H1 (cell line): ENCODE measurements at regions not wholly inside any gene's neighbourhood (a gene's known extent, or its start where the extent isn't known, plus 50 kb on each side); places are given as distances from the start of the nearest gene placed in this dataset.

Source experiments
- CTCF ChIA-PET: fragments of 300-600 bp; sonication (Branson Sonifier 250); formaldehyde crosslinking; loops from one replicate; lab custom pipeline; 2021; ENCODE audit not compliant: partially characterized antibody; lab: Charles Lee
- POLR2A ChIA-PET: fragments of 300-600 bp; sonication (Branson Sonifier 250); formaldehyde crosslinking; loops from one replicate; lab custom pipeline; 2021; ENCODE audit warnings: inconsistent platforms; ENCODE audit not compliant: partially characterized antibody; lab: Charles Lee
- DNase-seq, 2 experiments: peaks; one replicate each; pipeline versions ENCODE4 v3.0.0 to v3.0.0-alpha.2; 2010 to 2022; ENCODE audit warnings: low spot score in 2 of 2, low read depth in 1 of 2, mixed read lengths in 1 of 2
- FAIRE-seq: peaks from 2 replicates; lab custom pipeline; 2011; peaks lifted over from hg19 to GRCh38; lab: Jason Lieb, UNC
- H2AFZ ChIP-seq: 2 replicates; pipeline ENCODE4 v1.8.1; 2012; ENCODE audit warnings: low read length, inconsistent platforms
- H2AK5ac ChIP-seq: 2 replicates; pipeline ENCODE4 v1.6.1; 2013; ENCODE audit warnings: low read depth, low read length
- H2BK120ac ChIP-seq: replicated peaks from 2 replicates; pipeline ENCODE3; 2013; ENCODE audit warnings: low read depth, low read length, inconsistent platforms
- H2BK12ac ChIP-seq: 2 replicates; pipeline ENCODE4 v1.6.1; 2013; ENCODE audit warnings: low read depth, low read length
- H2BK15ac ChIP-seq: 2 replicates; pipeline ENCODE4 v1.6.1; 2013; ENCODE audit warnings: low read length
- H2BK20ac ChIP-seq: 2 replicates; pipeline ENCODE4 v1.6.1; 2013; ENCODE audit warnings: low read length
- H2BK5ac ChIP-seq: 2 replicates; pipeline ENCODE4 v1.6.1; 2013; ENCODE audit warnings: low read depth, low read length
- H3K14ac ChIP-seq: 2 replicates; pipeline ENCODE4 v1.6.1; 2013; ENCODE audit warnings: inconsistent platforms; ENCODE audit not compliant: insufficient read length
- H3K18ac ChIP-seq: 2 replicates; pipeline ENCODE4 v1.6.1; 2013; ENCODE audit warnings: low read length; ENCODE audit errors: extremely low read depth
- H3K23ac ChIP-seq: 2 replicates; pipeline ENCODE4 v1.6.1; 2013; ENCODE audit warnings: inconsistent platforms; ENCODE audit not compliant: insufficient read length
- H3K23me2 ChIP-seq: 2 replicates; pipeline ENCODE4 v1.6.1; 2013; ENCODE audit warnings: low read depth, low read length
- H3K27ac ChIP-seq: 2 replicates; pipeline ENCODE4 v1.6.1; 2011; ENCODE audit warnings: low read depth, low read length, inconsistent platforms
- H3K27me3 ChIP-seq, 4 experiments: replicated peaks in 1 of 4; 1 replicate in 1 of 4; 2 replicates in 3 of 4; pipeline versions ENCODE4 v1.6.1 to v1.8.1; 2011 to 2013; ENCODE audit warnings: low read length in 3 of 4, mild to moderate bottlenecking in 3 of 4, inconsistent platforms in 2 of 4, mixed read lengths in 2 of 4, moderate library complexity in 1 of 4; ENCODE audit not compliant: control insufficient read depth in 3 of 4, insufficient read depth in 3 of 4; ENCODE audit errors: extremely low read depth in 1 of 4
- H3K36me3 ChIP-seq, 4 experiments: 2 replicates each; pipeline versions ENCODE4 v1.6.1 to v1.8.1; 2011 to 2013; ENCODE audit warnings: mild to moderate bottlenecking in 4 of 4, low read length in 3 of 4, moderate library complexity in 2 of 4, control low read depth in 1 of 4, inconsistent platforms in 1 of 4; ENCODE audit not compliant: insufficient read depth in 4 of 4, control insufficient read depth in 2 of 4
- H3K4ac ChIP-seq: replicated peaks from 2 replicates; pipeline ENCODE3; 2013; ENCODE audit warnings: low read length, low read depth, mixed read lengths, inconsistent platforms; ENCODE audit not compliant: insufficient read length
- H3K4me1 ChIP-seq, 4 experiments: replicated peaks in 1 of 4; 1 replicate in 1 of 4; 2 replicates in 3 of 4; pipeline versions ENCODE4 v1.6.1 to v1.8.1; 2011 to 2013; ENCODE audit warnings: low read length in 3 of 4, inconsistent platforms in 2 of 4, mixed read lengths in 1 of 4; ENCODE audit not compliant: insufficient read depth in 4 of 4, control insufficient read depth in 3 of 4
- H3K4me2 ChIP-seq, 2 experiments: 2 replicates each; pipeline versions ENCODE4 v1.6.1 to v1.8.1; 2011 to 2013; ENCODE audit warnings: low read depth in 2 of 2, low read length in 2 of 2, control low read depth in 1 of 2, inconsistent platforms in 1 of 2, mild to moderate bottlenecking in 1 of 2; ENCODE audit not compliant: insufficient read depth in 1 of 2
- H3K4me3 ChIP-seq, 4 experiments: fragments of 200-600, 300-600 bp in 1 of 4; sonication (generic), shearing (Covaris generic), sonication (Bioruptor Twin) in 1 of 4; 2 replicates each; pipeline versions ENCODE4 v1.5.1 to v1.8.1; 2011 to 2016; ENCODE audit warnings: low read length in 4 of 4, low read depth in 3 of 4, control low read depth in 2 of 4, inconsistent platforms in 2 of 4, mild to moderate bottlenecking in 2 of 4, mixed read lengths in 1 of 4, moderate library complexity in 1 of 4; ENCODE audit not compliant: insufficient read depth in 2 of 4; ENCODE audit errors: extremely low read depth in 1 of 4
- H3K56ac ChIP-seq: replicated peaks from 2 replicates; pipeline ENCODE3; 2013; ENCODE audit warnings: low read depth, mild to moderate bottlenecking, mixed read lengths, low read length, inconsistent platforms; ENCODE audit not compliant: insufficient read length
- H3K79me1 ChIP-seq: 2 replicates; pipeline ENCODE4 v1.6.1; 2013; ENCODE audit warnings: low read depth, low read length, control low read depth
- H3K79me2 ChIP-seq, 2 experiments: 2 replicates each; pipeline versions ENCODE4 v1.6.1 to v1.8.1; 2012 to 2013; ENCODE audit warnings: low read length in 2 of 2, mild to moderate bottlenecking in 2 of 2, inconsistent platforms in 1 of 2; ENCODE audit not compliant: insufficient read depth in 2 of 2, control insufficient read depth in 1 of 2
- H3K9ac ChIP-seq, 4 experiments: replicated peaks in 1 of 4; 1 replicate in 1 of 4; 2 replicates in 3 of 4; pipeline versions ENCODE4 v1.6.1 to v1.8.1; 2011 to 2013; ENCODE audit warnings: low read depth in 3 of 4, low read length in 3 of 4, control low read depth in 2 of 4, mild to moderate bottlenecking in 2 of 4, moderate library complexity in 2 of 4, inconsistent platforms in 1 of 4; ENCODE audit errors: extremely low read depth in 1 of 4
- H3K9me3 ChIP-seq, 2 experiments: 2 replicates each; pipeline versions ENCODE4 v1.6.1 to v1.8.1; 2012 to 2013; ENCODE audit warnings: mild to moderate bottlenecking in 2 of 2, moderate library complexity in 2 of 2, control low read depth in 1 of 2, inconsistent platforms in 1 of 2, low read depth in 1 of 2, low read length in 1 of 2, mixed read lengths in 1 of 2; ENCODE audit not compliant: insufficient read depth in 2 of 2
- H4K20me1 ChIP-seq, 2 experiments: replicated peaks in 1 of 2; 2 replicates each; pipeline versions ENCODE3 to v1.8.1; 2011 to 2013; ENCODE audit warnings: inconsistent platforms in 2 of 2, low read length in 2 of 2, mild to moderate bottlenecking in 1 of 2; ENCODE audit not compliant: insufficient read depth in 2 of 2, control insufficient read depth in 1 of 2
- H4K5ac ChIP-seq: 2 replicates; pipeline ENCODE4 v1.6.1; 2013; ENCODE audit warnings: low read length, low read depth, mixed read lengths, inconsistent platforms; ENCODE audit not compliant: insufficient read length
- H4K8ac ChIP-seq: 2 replicates; pipeline ENCODE4 v1.8.0; 2013; ENCODE audit warnings: mild to moderate bottlenecking, moderate library complexity, low read length, inconsistent platforms; ENCODE audit not compliant: insufficient read depth; ENCODE audit errors: extremely low read depth
- H4K91ac ChIP-seq: replicated peaks from 2 replicates; pipeline ENCODE3; 2013; ENCODE audit warnings: low read length, mixed read lengths, inconsistent platforms; ENCODE audit not compliant: insufficient read length
- JUND ChIP-seq: IDR thresholded peaks from 2 replicates; pipeline ENCODE4 v1.6.1; 2011; ENCODE audit warnings: mild to moderate bottlenecking, improper control_type of control experiment, low read length
- RAD21 ChIP-seq, 2 experiments: IDR thresholded peaks in 1 of 2; conservative IDR thresholded peaks in 1 of 2; 2 replicates each; pipeline ENCODE4 v1.6.1; 2011; ENCODE audit warnings: low read depth in 2 of 2, low read length in 2 of 2, improper control_type of control experiment in 1 of 2, inconsistent platforms in 1 of 2, mild to moderate bottlenecking in 1 of 2, moderate library complexity in 1 of 2
- SUZ12 ChIP-seq: fragments of 200-600 bp; sonication (generic); IDR thresholded peaks from 2 replicates; pipeline ENCODE4 v1.6.1; 2012; ENCODE audit warnings: mild to moderate bottlenecking, inconsistent platforms, low read length, moderate library complexity, mixed read lengths
- TCF12 ChIP-seq: IDR thresholded peaks from 2 replicates; pipeline ENCODE4 v1.6.1; 2011; ENCODE audit warnings: low read depth, mild to moderate bottlenecking, low read length
- WGBS, 2 experiments: shearing (Covaris generic) in 1 of 2; methylation state at CpG; one replicate each; pipeline versions ENCODE4 v1.1.6 to v1.1.7; 2013 to 2015; ENCODE audit warnings: low lambda C conversion rate in 2 of 2, mixed read lengths in 2 of 2, inconsistent platforms in 1 of 2, low coverage in 1 of 2, missing lambda C conversion rate in 1 of 2; ENCODE audit not compliant: insufficient replicate concordance in 2 of 2, insufficient coverage in 1 of 2, insufficient read length in 1 of 2; ENCODE audit errors: extremely low coverage in 1 of 2, missing lambda C conversion rate in 1 of 2; 5-methylcytosine and 5-hydroxymethylcytosine counted together

GRCh38 chr16:79656553-79657115, 56.1 kb upstream of the MAF start:
- Histone ChIP-seq H4K8ac (no peak overlapping the region), H2BK120ac (no peak overlapping the region), H3K4ac (no peak overlapping the region), H2BK20ac (no peak overlapping the region), H3K27ac (no peak overlapping the region), H3K18ac (no peak overlapping the region), H3K23ac (no peak overlapping the region), H3K79me2 (no peaks in the 10 kb centered on the region), H3K56ac (no peak overlapping the region), H2BK15ac (no peak overlapping the region), H3K9ac (no peak overlapping the region), H4K20me1 (no peaks in the 10 kb centered on the region), H3K4me3 (no peak overlapping the region), H3K36me3 (no peaks in the 10 kb centered on the region), H4K91ac (no peak overlapping the region), H3K14ac (no peak overlapping the region), H2BK5ac (no peak overlapping the region), H3K79me1 (no peaks in the 10 kb centered on the region), H2AFZ (no peak overlapping the region), H3K23me2 (no peaks in the 10 kb centered on the region), H4K5ac (no peak overlapping the region), H3K4me2 (no peak overlapping the region), H3K9me3 (no peaks in the 10 kb centered on the region), H3K27me3 (no peaks in the 10 kb centered on the region), H2BK12ac (no peak overlapping the region), H2AK5ac (no peak overlapping the region), H3K4me1 (no peaks in the 10 kb centered on the region)
- CTCF ChIA-PET: interaction anchor here (1.0 kb wide), 1 partner anchor 227 kb away, joined by 3 read pairs; no protein-coding TSS in a partner anchor
- POLR2A ChIA-PET: no interaction called here
- TF ChIP-seq TCF12: no peak
- TF ChIP-seq SUZ12: no peak
- TF ChIP-seq RAD21 (IDR thresholded peaks at IDR 0.05 in 1 of 2, conservative IDR thresholded peaks at IDR 0.05 in 1 of 2; ENCODE audit: low read depth in 2 of 2, low read length in 2 of 2): no peak
- TF ChIP-seq JUND: no peak
- no peak for DNase-seq
- no peak for FAIRE-seq
- WGBS, 2 experiments: 97% methylated on average over 6 of the region's 6 CpGs; no CpG with 5 or more reads in 1 of the 2 experiments
